SU-DHL-6 (cell line): ENCODE measurements at regions not wholly inside any gene's neighbourhood (a gene's known extent, or its start where the extent isn't known, plus 50 kb on each side); places are given as distances from the start of the nearest gene placed in this dataset.

Experiments used
- H2AFZ ChIP-seq: fragments of 200-600 bp; sonication (generic); 2 replicates; pipeline ENCODE4 v1.6.1; 2014; ENCODE audit warnings: low read depth, mild to moderate bottlenecking, moderate library complexity, mixed read lengths, antibody characterized with exemption, low read length; ENCODE audit not compliant: severe bottlenecking
- H3F3A ChIP-seq: fragments of 200-600 bp; shearing (Covaris generic); 2 replicates; pipeline ENCODE4 v1.6.0; 2016; ENCODE audit warnings: antibody characterized with exemption, mild to moderate bottlenecking; ENCODE audit not compliant: insufficient read depth
- H3K27ac ChIP-seq: fragments of 200-600 bp; sonication (generic); 2 replicates; pipeline ENCODE4 v1.5.1; 2016; ENCODE audit warnings: low read depth, mild to moderate bottlenecking, low read length, moderate library complexity, mixed read lengths
- H3K27me3 ChIP-seq: fragments of 200-600 bp; sonication (generic), shearing (Covaris generic); 2 replicates; pipeline ENCODE4 v1.6.0; 2014; ENCODE audit warnings: mild to moderate bottlenecking, low read length
- H3K36me3 ChIP-seq: fragments of 200-600 bp; sonication (generic); 2 replicates; pipeline ENCODE4 v1.6.1; 2014; ENCODE audit warnings: mild to moderate bottlenecking, low read length, mixed read lengths
- H3K4me2 ChIP-seq: fragments of 300-600, 200-600 bp; shearing (Covaris generic), sonication (generic); 2 replicates; pipeline ENCODE4 v1.6.0; 2014; ENCODE audit warnings: low read length, low read depth, mild to moderate bottlenecking; ENCODE audit not compliant: poor library complexity, severe bottlenecking
- H3K4me3 ChIP-seq: fragments of 200-600 bp; sonication (generic); 2 replicates; pipeline ENCODE4 v1.5.1; 2014; ENCODE audit warnings: antibody characterized with exemption, low read length, mild to moderate bottlenecking, mixed read lengths; ENCODE audit not compliant: insufficient read depth, poor library complexity, severe bottlenecking
- H3K79me2 ChIP-seq: fragments of 200-600 bp; sonication (generic); 2 replicates; pipeline ENCODE4 v1.6.1; 2014; ENCODE audit warnings: mild to moderate bottlenecking, low read length, moderate library complexity; ENCODE audit not compliant: insufficient read depth
- H3K9ac ChIP-seq: fragments of 200-600 bp; sonication (generic); 2 replicates; pipeline ENCODE4 v1.7.0; 2014; ENCODE audit warnings: mild to moderate bottlenecking, low read length
- H3K9me2 ChIP-seq: fragments of 200-600 bp; sonication (generic); replicated peaks from 2 replicates; pipeline ENCODE4 v1.6.1; 2014; ENCODE audit warnings: low read length; ENCODE audit not compliant: insufficient read depth
- H3K9me3 ChIP-seq: fragments of 200-600 bp; sonication (generic); 2 replicates; pipeline ENCODE4 v1.6.1; 2014; ENCODE audit warnings: low read length, mixed read lengths; ENCODE audit not compliant: insufficient read depth
- H4K20me1 ChIP-seq: fragments of 200-600 bp; sonication (generic); 2 replicates; pipeline ENCODE4 v1.6.1; 2014; ENCODE audit warnings: low read depth, mild to moderate bottlenecking, antibody characterized with exemption, low read length, moderate library complexity, mixed read lengths
- EZH2phosphoT487 ChIP-seq: fragments of 200-600 bp; sonication (generic), shearing (Covaris generic); conservative IDR thresholded peaks from 2 replicates; pipeline ENCODE4 v1.6.1; 2018; ENCODE audit warnings: mild to moderate bottlenecking, antibody characterized with exemption, low read length, moderate library complexity, mixed read lengths
- TF ChIP-seq, protein P1 (sequence below): fragments of 200-600 bp; sonication (generic); IDR thresholded peaks from one replicate; pipeline ENCODE4 v1.5.1; 2017; ENCODE audit warnings: antibody characterized with exemption, mild to moderate bottlenecking, low read length, moderate library complexity; ENCODE audit not compliant: insufficient read depth, poor library complexity, severe bottlenecking

DNA sequence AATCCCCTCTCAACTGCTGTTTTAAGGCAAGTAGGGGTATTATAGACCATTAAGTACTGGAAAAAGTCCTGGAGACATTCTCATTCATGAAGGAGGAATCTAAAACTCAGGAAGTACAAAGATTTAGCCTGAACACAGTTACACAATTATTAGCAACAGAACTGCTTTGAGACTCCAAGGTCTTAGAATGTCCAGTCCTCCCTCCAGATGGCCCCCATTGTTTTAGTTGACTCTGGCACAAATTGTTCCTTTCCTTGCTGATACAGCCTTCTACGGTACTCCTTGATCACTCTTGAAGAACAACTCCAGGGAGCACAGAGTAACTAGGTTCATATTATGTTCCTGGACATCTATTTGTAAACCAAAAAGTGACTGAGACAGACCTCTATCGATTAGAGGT, 210.1 kb upstream of the RND3 start:
- no peaks in the 10 kb centered on the region for H3K36me3 ChIP-seq
- no peaks in the 10 kb centered on the region for H4K20me1 ChIP-seq
- TF ChIP-seq, protein P1, sequence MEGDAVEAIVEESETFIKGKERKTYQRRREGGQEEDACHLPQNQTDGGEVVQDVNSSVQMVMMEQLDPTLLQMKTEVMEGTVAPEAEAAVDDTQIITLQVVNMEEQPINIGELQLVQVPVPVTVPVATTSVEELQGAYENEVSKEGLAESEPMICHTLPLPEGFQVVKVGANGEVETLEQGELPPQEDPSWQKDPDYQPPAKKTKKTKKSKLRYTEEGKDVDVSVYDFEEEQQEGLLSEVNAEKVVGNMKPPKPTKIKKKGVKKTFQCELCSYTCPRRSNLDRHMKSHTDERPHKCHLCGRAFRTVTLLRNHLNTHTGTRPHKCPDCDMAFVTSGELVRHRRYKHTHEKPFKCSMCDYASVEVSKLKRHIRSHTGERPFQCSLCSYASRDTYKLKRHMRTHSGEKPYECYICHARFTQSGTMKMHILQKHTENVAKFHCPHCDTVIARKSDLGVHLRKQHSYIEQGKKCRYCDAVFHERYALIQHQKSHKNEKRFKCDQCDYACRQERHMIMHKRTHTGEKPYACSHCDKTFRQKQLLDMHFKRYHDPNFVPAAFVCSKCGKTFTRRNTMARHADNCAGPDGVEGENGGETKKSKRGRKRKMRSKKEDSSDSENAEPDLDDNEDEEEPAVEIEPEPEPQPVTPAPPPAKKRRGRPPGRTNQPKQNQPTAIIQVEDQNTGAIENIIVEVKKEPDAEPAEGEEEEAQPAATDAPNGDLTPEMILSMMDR = no peak
- no peak for TF ChIP-seq EZH2phosphoT487
- no peak overlapping the region for H2AFZ ChIP-seq
- no peaks in the 10 kb centered on the region for H3F3A ChIP-seq
- H3K9me3 ChIP-seq = no peaks in the 10 kb centered on the region
- no peak overlapping the region for H3K4me2 ChIP-seq
- no peak overlapping the region for H3K27ac ChIP-seq
- no peak overlapping the region for H3K9ac ChIP-seq
- no peaks in the 10 kb centered on the region for H3K9me2 ChIP-seq
- no peaks in the 10 kb centered on the region for H3K27me3 ChIP-seq
- no peaks in the 10 kb centered on the region for H3K79me2 ChIP-seq
- H3K4me3 ChIP-seq = no peak overlapping the region

DNA sequence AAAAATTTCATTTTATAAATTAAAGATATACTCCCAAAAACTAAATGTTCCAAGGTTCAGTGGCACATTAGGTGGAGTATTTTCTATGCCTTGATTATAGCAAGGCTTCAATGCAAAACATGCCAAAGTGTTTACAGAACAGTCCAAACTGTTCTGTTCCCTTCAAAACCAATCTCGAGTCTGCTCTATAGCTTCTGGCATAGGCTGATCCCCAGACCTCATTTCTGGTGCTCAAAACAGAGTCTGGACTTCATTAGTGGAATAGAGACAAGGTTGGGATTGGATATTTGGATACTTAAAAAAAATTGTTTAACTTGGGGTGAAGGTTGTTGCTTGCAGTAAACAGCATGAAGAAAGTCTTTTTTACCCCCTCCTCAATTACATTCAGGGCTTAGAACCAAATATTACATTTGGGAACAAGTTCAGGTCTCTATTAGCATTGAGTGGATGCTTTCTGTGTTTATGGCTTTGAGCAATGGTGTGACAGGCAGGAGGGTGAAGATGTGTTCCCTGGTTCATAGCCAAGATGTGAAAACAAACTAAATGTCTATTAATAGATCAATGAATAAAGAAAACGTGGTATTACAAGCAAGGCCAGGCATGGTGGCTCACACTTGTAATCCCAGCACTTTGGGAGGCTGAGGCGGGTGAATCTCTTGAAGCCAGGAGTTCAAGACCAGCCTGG, 208.1 kb upstream of the RND3 start:
- no peak overlapping the region for H3K4me3 ChIP-seq
- no peak overlapping the region for H3K9ac ChIP-seq
- no peaks in the 10 kb centered on the region for H3K9me3 ChIP-seq
- no peak overlapping the region for H3K27ac ChIP-seq
- H4K20me1 ChIP-seq = no peaks in the 10 kb centered on the region
- TF ChIP-seq EZH2phosphoT487 = no peak
- TF ChIP-seq, protein P1 = no peak
- no peaks in the 10 kb centered on the region for H3K79me2 ChIP-seq
- no peak overlapping the region for H3K4me2 ChIP-seq
- H3K9me2 ChIP-seq = no peaks in the 10 kb centered on the region
- H2AFZ ChIP-seq = no peak overlapping the region
- H3K36me3 ChIP-seq = no peaks in the 10 kb centered on the region
- no peaks in the 10 kb centered on the region for H3F3A ChIP-seq
- no peaks in the 10 kb centered on the region for H3K27me3 ChIP-seq

DNA sequence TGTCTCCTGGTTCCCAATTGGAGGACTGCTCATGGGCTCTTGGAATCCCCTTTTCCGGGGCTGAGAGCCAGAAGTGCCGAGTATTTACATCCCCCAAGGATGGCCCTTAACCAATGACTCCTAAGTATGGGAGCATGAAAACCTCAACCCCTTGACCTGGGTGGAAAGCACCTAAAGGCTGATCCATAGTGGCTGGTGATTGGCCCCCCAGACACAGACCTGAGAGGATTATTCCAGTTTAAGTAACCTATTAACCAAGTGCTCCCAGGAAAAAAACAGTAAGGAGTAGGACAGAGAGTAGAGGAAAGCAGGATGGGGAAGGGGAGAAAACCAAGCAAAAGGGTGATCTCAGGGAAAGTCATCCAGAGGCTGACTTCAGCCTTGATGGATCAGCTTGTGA, 206.1 kb upstream of the RND3 start:
- Histone ChIP-seq H3K27me3 (no peaks in the 10 kb centered on the region), H3K79me2 (no peaks in the 10 kb centered on the region), H3K9me3 (no peaks in the 10 kb centered on the region), H3K27ac (no peak overlapping the region), H3K4me2 (no peak overlapping the region), H3K4me3 (no peak overlapping the region), H3K9me2 (no peaks in the 10 kb centered on the region), H4K20me1 (no peaks in the 10 kb centered on the region), H3K9ac (no peak overlapping the region), H2AFZ (no peak overlapping the region), H3K36me3 (no peaks in the 10 kb centered on the region), H3F3A (no peaks in the 10 kb centered on the region)
- TF ChIP-seq, protein P1 = no peak
- TF ChIP-seq EZH2phosphoT487 = no peak
